ENCODE measurements at regions not wholly inside any gene's neighbourhood (a gene's known extent, or its start where the extent isn't known, plus 50 kb on each side); places are given as distances from the start of the nearest gene placed in this dataset.

DNA sequence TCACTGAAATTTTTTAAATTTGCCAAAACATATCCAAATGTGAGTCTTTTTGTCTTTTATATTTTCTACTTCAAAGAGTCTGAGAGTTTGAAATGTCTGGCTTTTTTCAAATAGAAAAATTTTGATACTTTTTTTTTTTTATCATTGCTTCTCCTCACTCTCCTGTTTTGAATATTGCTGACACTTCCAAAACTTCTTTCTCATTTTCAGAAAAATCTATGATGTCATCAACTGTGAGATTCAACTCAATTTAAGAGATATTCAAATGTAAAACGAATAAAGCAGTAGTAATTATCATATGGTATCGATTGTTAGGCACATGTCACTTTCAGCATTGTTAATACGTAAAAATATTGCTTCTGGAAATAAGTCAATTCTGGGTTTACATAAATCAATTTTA, 505.8 kb upstream of the STEAP1 start:
- H3K27ac ChIP-seq (ENCODE audit: low read length), result no peak overlapping the region
- no peaks in the 10 kb centered on the region for H3K79me2 ChIP-seq (ENCODE audit: low read length)
- H3K4me2 ChIP-seq (ENCODE audit: low read length), result no peak overlapping the region
- no peak overlapping the region for H3K9ac ChIP-seq (ENCODE audit: low read length)
- no peaks in the 10 kb centered on the region for H3K36me3 ChIP-seq (replicated peaks; ENCODE audit: low read depth, low read length)
- no peaks in the 10 kb centered on the region for H3K9me3 ChIP-seq (ENCODE audit: insufficient read depth, low read length)
- no peaks in the 10 kb centered on the region for H3K27me3 ChIP-seq (ENCODE audit: low read depth, low read length)
- H4K20me1 ChIP-seq (ENCODE audit: insufficient read depth, low read length), result no peaks in the 10 kb centered on the region
- TF ChIP-seq EZH2phosphoT487 (IDR thresholded peaks at IDR 0.05; ENCODE audit: low read depth), result no peak
- TF ChIP-seq, protein P1, sequence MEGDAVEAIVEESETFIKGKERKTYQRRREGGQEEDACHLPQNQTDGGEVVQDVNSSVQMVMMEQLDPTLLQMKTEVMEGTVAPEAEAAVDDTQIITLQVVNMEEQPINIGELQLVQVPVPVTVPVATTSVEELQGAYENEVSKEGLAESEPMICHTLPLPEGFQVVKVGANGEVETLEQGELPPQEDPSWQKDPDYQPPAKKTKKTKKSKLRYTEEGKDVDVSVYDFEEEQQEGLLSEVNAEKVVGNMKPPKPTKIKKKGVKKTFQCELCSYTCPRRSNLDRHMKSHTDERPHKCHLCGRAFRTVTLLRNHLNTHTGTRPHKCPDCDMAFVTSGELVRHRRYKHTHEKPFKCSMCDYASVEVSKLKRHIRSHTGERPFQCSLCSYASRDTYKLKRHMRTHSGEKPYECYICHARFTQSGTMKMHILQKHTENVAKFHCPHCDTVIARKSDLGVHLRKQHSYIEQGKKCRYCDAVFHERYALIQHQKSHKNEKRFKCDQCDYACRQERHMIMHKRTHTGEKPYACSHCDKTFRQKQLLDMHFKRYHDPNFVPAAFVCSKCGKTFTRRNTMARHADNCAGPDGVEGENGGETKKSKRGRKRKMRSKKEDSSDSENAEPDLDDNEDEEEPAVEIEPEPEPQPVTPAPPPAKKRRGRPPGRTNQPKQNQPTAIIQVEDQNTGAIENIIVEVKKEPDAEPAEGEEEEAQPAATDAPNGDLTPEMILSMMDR (IDR thresholded peaks at IDR 0.05; ENCODE audit: low read depth, low read length), result no peak
- H2AFZ ChIP-seq (ENCODE audit: low read depth, low read length), result no peak overlapping the region
- no peaks in the 10 kb centered on the region for H3K4me1 ChIP-seq (ENCODE audit: low read length)
- no peak overlapping the region for H3K4me3 ChIP-seq (ENCODE audit: low read length)

DNA sequence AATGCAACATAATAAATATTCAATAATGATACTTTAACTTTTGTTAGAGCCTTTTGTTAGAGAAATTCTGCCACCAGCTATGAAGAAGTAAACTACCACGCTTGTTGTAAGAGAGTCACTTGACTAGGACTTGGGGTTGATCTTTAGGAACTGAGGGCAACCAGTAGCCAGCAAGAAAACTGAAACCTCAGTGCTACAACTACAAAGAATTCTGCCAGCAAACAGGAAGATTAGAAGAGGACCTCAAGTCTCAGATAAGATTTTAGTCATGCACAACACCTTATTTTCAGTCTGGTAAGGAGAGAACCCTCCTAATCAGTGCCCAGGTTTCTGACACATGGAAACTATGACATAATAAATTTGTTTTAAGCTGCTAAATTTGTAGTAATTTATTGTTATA, 498.3 kb upstream of the STEAP1 start:
- Histone ChIP-seq H3K4me2 (ENCODE audit: low read length) (no peak overlapping the region), H3K36me3 (replicated peaks; ENCODE audit: low read depth, low read length) (no peaks in the 10 kb centered on the region), H3K9me3 (ENCODE audit: insufficient read depth, low read length) (no peaks in the 10 kb centered on the region), H3K79me2 (ENCODE audit: low read length) (no peaks in the 10 kb centered on the region), H3K4me1 (ENCODE audit: low read length) (no peaks in the 10 kb centered on the region), H3K27ac (ENCODE audit: low read length) (no peak overlapping the region), H4K20me1 (ENCODE audit: insufficient read depth, low read length) (no peaks in the 10 kb centered on the region), H2AFZ (ENCODE audit: low read depth, low read length) (no peak overlapping the region), H3K9ac (ENCODE audit: low read length) (no peak overlapping the region), H3K27me3 (ENCODE audit: low read depth, low read length) (no peaks in the 10 kb centered on the region), H3K4me3 (ENCODE audit: low read length) (no peak overlapping the region)
- TF ChIP-seq, protein P1 (IDR thresholded peaks at IDR 0.05; ENCODE audit: low read depth, low read length), result no peak
- no peak for TF ChIP-seq EZH2phosphoT487 (IDR thresholded peaks at IDR 0.05; ENCODE audit: low read depth)

DNA sequence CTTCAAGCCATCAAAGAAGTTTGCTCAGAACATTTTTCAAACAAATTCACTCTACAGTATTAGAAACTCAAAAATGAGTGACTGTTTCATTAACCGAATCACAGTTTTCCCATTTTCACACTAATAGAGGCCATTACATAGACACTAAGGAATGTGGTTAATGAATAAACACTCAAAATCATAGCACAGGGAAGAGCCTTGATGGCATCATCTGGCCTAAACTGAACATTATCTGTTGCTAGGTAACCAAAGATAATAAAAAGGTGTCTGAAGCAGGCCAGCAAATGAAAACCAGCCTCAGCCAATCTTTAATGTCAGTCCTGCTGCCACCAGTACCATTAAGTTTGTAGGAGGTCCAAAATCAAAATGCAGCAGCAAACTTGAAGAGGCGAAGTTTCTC, 492.4 kb upstream of the STEAP1 start:
- Histone ChIP-seq H3K36me3 (replicated peaks; ENCODE audit: low read depth, low read length) (no peaks in the 10 kb centered on the region), H3K4me2 (ENCODE audit: low read length) (no peak overlapping the region), H3K4me1 (ENCODE audit: low read length) (no peaks in the 10 kb centered on the region), H3K4me3 (ENCODE audit: low read length) (no peak overlapping the region), H2AFZ (ENCODE audit: low read depth, low read length) (no peak overlapping the region), H3K9me3 (ENCODE audit: insufficient read depth, low read length) (no peaks in the 10 kb centered on the region), H4K20me1 (ENCODE audit: insufficient read depth, low read length) (no peaks in the 10 kb centered on the region), H3K79me2 (ENCODE audit: low read length) (no peaks in the 10 kb centered on the region), H3K9ac (ENCODE audit: low read length) (no peak overlapping the region), H3K27ac (ENCODE audit: low read length) (no peak overlapping the region), H3K27me3 (ENCODE audit: low read depth, low read length) (no peaks in the 10 kb centered on the region)
- TF ChIP-seq, protein P1 (IDR thresholded peaks at IDR 0.05; ENCODE audit: low read depth, low read length), result no peak
- no peak for TF ChIP-seq EZH2phosphoT487 (IDR thresholded peaks at IDR 0.05; ENCODE audit: low read depth)

DNA sequence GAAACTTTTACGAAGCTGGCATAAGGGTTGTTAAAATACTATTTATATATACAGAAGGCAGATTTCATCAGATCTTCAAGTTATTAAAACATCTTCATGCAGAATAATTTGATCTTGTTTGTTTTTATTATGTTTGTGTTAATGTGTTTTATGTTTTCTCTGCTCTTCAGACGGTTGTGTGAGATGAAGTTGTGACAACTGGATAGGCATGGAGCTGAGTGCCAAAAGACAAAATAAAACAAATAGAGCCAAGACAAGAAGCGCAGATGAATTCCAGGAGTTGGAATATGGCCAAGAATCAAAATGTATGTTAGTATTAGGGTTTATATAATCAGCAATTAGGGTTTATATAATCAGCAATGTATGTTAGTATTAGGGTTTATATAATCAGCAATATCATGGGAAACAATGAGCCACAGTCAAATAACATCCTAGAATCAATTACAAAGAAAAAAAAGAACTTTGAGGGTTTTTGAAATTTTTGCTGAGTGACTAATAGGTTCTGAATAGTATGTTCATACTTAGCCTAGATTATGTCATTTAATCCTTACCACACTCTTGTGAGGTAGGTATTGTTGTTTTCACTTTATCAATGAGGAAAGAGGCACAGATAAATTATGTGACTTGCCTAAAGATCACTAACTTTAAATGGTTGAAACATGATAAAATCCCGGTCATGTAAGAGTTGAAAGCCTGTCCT, 488.0 kb upstream of the STEAP1 start:
- Histone ChIP-seq H3K36me3 (replicated peaks; ENCODE audit: low read depth, low read length) (no peaks in the 10 kb centered on the region), H3K4me1 (ENCODE audit: low read length) (no peaks in the 10 kb centered on the region), H3K27me3 (ENCODE audit: low read depth, low read length) (no peaks in the 10 kb centered on the region), H3K9me3 (ENCODE audit: insufficient read depth, low read length) (no peaks in the 10 kb centered on the region), H2AFZ (ENCODE audit: low read depth, low read length) (no peak overlapping the region), H4K20me1 (ENCODE audit: insufficient read depth, low read length) (no peaks in the 10 kb centered on the region), H3K4me2 (ENCODE audit: low read length) (no peak overlapping the region), H3K4me3 (ENCODE audit: low read length) (no peak overlapping the region), H3K27ac (ENCODE audit: low read length) (no peak overlapping the region), H3K9ac (ENCODE audit: low read length) (no peak overlapping the region), H3K79me2 (ENCODE audit: low read length) (no peaks in the 10 kb centered on the region)
- TF ChIP-seq, protein P1 (IDR thresholded peaks at IDR 0.05; ENCODE audit: low read depth, low read length), result no peak
- TF ChIP-seq EZH2phosphoT487 (IDR thresholded peaks at IDR 0.05; ENCODE audit: low read depth), result no peak

Measured in OCI-LY3 (cell line).